HEK293 (cell line): ENCODE measurements at regions not wholly inside any gene's neighbourhood (a gene's known extent, or its start where the extent isn't known, plus 50 kb on each side); places are given as distances from the start of the nearest gene placed in this dataset.

ENCODE experiments used
- CTCF ChIA-PET: fragments of 350-600 bp; formaldehyde crosslinking; extraction: SDS; loops from one replicate; lab custom pipeline; 2021; ENCODE audit warnings: antibody characterized with exemption; lab: Yijun Ruan, JAX
- POLR2A ChIA-PET: fragments of 300-600 bp; formaldehyde crosslinking; extraction: SDS; loops from one replicate; lab custom pipeline; 2020; ENCODE audit warnings: antibody characterized with exemption, inconsistent platforms; lab: Yijun Ruan, JAX
- H3K27ac ChIP-seq: fragments of 200-500 bp; sonication (Bioruptor generic); 2 replicates; pipeline ENCODE4 v1.5.1; 2014; ENCODE audit warnings: low read depth, low read length, control low read depth, inconsistent platforms; ENCODE audit errors: extremely low read depth
- H3K36me3 ChIP-seq, 2 experiments: fragments of 200-500 bp in 1 of 2; sonication (Bioruptor generic) in 1 of 2; 1 replicate in 1 of 2; 2 replicates in 1 of 2; pipeline ENCODE4 v1.5.1; 2014 to 2017; ENCODE audit warnings: inconsistent platforms in 2 of 2, low read length in 2 of 2; ENCODE audit not compliant: control insufficient read depth in 2 of 2, insufficient read depth in 1 of 2
- H3K4me1 ChIP-seq: fragments of 200-500 bp; sonication (Bioruptor generic); 2 replicates; pipeline ENCODE4 v1.5.1; 2014; ENCODE audit warnings: mild to moderate bottlenecking, low read length, inconsistent platforms; ENCODE audit not compliant: control insufficient read depth, insufficient read depth
- H3K4me3 ChIP-seq: 2 replicates; pipeline ENCODE4 v1.5.1; 2011; ENCODE audit warnings: low read depth, mild to moderate bottlenecking, control low read depth, low read length, moderate library complexity
- H3K9me3 ChIP-seq: fragments of 200-500 bp; sonication (Bioruptor generic); 2 replicates; pipeline ENCODE4 v1.5.1; 2014; ENCODE audit warnings: low read depth, low read length, inconsistent platforms; ENCODE audit not compliant: control insufficient read depth, insufficient read depth
- BCL11A ChIP-seq: fragments of 450-650 bp; formaldehyde crosslinking; IDR thresholded peaks from 2 replicates; pipeline ENCODE4 v1.5.1; 2016; ENCODE audit warnings: low read depth, missing biosample characterization, missing genetic modification characterization
- KLF17 ChIP-seq: fragments of 450-650 bp; formaldehyde crosslinking; IDR thresholded peaks from 2 replicates; pipeline ENCODE4 v1.5.1; 2016; ENCODE audit warnings: missing biosample characterization, missing genetic modification characterization
- MZF1 ChIP-seq: fragments of 450-650 bp; formaldehyde crosslinking; IDR thresholded peaks from 2 replicates; pipeline ENCODE4 v1.5.1; 2017; ENCODE audit warnings: missing biosample characterization, missing genetic modification characterization, borderline replicate concordance
- PRDM1 ChIP-seq: fragments of 450-650 bp; formaldehyde crosslinking; IDR thresholded peaks from 2 replicates; pipeline ENCODE4; 2016; ENCODE audit warnings: missing biosample characterization, missing genetic modification characterization
- TRIM28 ChIP-seq: IDR thresholded peaks from 2 replicates; pipeline ENCODE4 v1.6.1; 2011; ENCODE audit warnings: low read length, control low read depth, borderline replicate concordance
- ZBTB7A ChIP-seq: fragments of 450-650 bp; formaldehyde crosslinking; IDR thresholded peaks from 2 replicates; pipeline ENCODE4 v1.5.1; 2016; ENCODE audit warnings: low read depth, missing biosample characterization, missing genetic modification characterization
- ZBTB8A ChIP-seq: fragments of 450-650 bp; formaldehyde crosslinking; IDR thresholded peaks from 2 replicates; pipeline ENCODE4 v1.5.1; 2016; ENCODE audit warnings: missing biosample characterization, missing genetic modification characterization
- ZEB2 ChIP-seq: fragments of 450-650 bp; formaldehyde crosslinking; IDR thresholded peaks from 2 replicates; pipeline ENCODE4 v1.5.1; 2016; ENCODE audit warnings: missing biosample characterization, missing genetic modification characterization
- ZFP37 ChIP-seq: fragments of 450-650 bp; formaldehyde crosslinking; IDR thresholded peaks from 2 replicates; pipeline ENCODE4 v1.5.1; 2016; ENCODE audit warnings: missing biosample characterization, missing genetic modification characterization
- ZNF132 ChIP-seq: fragments of 450-650 bp; formaldehyde crosslinking; IDR thresholded peaks from 2 replicates; pipeline ENCODE4 v1.5.1; 2017; ENCODE audit warnings: missing biosample characterization, missing genetic modification characterization, borderline replicate concordance
- ZNF146 ChIP-seq: fragments of 450-650 bp; formaldehyde crosslinking; IDR thresholded peaks from 2 replicates; pipeline ENCODE4 v1.5.1; 2016; ENCODE audit warnings: missing biosample characterization, missing genetic modification characterization
- ZNF214 ChIP-seq: fragments of 450-650 bp; formaldehyde crosslinking; IDR thresholded peaks from 2 replicates; pipeline ENCODE4 v1.5.1; 2017; ENCODE audit warnings: missing biosample characterization, mild to moderate bottlenecking, missing genetic modification characterization, borderline replicate concordance
- ZNF221 ChIP-seq: fragments of 450-650 bp; formaldehyde crosslinking; IDR thresholded peaks from 2 replicates; pipeline ENCODE4 v1.5.1; 2017; ENCODE audit warnings: missing biosample characterization, missing genetic modification characterization, borderline replicate concordance
- ZNF362 ChIP-seq: fragments of 450-650 bp; formaldehyde crosslinking; IDR thresholded peaks from 2 replicates; pipeline ENCODE4 v1.5.1; 2016; ENCODE audit warnings: missing biosample characterization, missing genetic modification characterization
- ZNF391 ChIP-seq: fragments of 450-650 bp; formaldehyde crosslinking; IDR thresholded peaks from 2 replicates; pipeline ENCODE4 v1.5.1; 2016; ENCODE audit warnings: low read depth, missing biosample characterization, missing genetic modification characterization, borderline replicate concordance
- ZNF404 ChIP-seq: fragments of 450-650 bp; formaldehyde crosslinking; IDR thresholded peaks from 2 replicates; pipeline ENCODE4 v1.5.1; 2017; ENCODE audit warnings: missing biosample characterization, missing genetic modification characterization
- ZNF416 ChIP-seq: fragments of 450-650 bp; formaldehyde crosslinking; IDR thresholded peaks from 2 replicates; pipeline ENCODE4 v1.5.1; 2016; ENCODE audit warnings: missing biosample characterization, missing genetic modification characterization
- ZNF426 ChIP-seq: fragments of 450-650 bp; formaldehyde crosslinking; IDR thresholded peaks from 2 replicates; pipeline ENCODE4 v1.5.1; 2017; ENCODE audit warnings: missing biosample characterization, missing genetic modification characterization, mild to moderate bottlenecking, inconsistent platforms, moderate library complexity
- ZNF654 ChIP-seq: fragments of 450-650 bp; formaldehyde crosslinking; IDR thresholded peaks from 2 replicates; pipeline ENCODE4 v1.5.1; 2016; ENCODE audit warnings: low read depth, missing biosample characterization, missing genetic modification characterization
- ZNF785 ChIP-seq: fragments of 450-650 bp; formaldehyde crosslinking; IDR thresholded peaks from 2 replicates; pipeline ENCODE4 v1.5.1; 2016; ENCODE audit warnings: missing biosample characterization, missing genetic modification characterization
- TF ChIP-seq, protein P1 (sequence below): fragments of 450-650 bp; formaldehyde crosslinking; IDR thresholded peaks from 2 replicates; pipeline ENCODE4 v1.5.1; 2016; ENCODE audit warnings: missing biosample characterization, missing genetic modification characterization
- TF ChIP-seq, protein P2 (sequence below): fragments of 450-650 bp; formaldehyde crosslinking; conservative IDR thresholded peaks from 2 replicates; pipeline ENCODE4 v1.5.1; 2016; ENCODE audit warnings: low read depth, missing biosample characterization, missing genetic modification characterization

DNA sequence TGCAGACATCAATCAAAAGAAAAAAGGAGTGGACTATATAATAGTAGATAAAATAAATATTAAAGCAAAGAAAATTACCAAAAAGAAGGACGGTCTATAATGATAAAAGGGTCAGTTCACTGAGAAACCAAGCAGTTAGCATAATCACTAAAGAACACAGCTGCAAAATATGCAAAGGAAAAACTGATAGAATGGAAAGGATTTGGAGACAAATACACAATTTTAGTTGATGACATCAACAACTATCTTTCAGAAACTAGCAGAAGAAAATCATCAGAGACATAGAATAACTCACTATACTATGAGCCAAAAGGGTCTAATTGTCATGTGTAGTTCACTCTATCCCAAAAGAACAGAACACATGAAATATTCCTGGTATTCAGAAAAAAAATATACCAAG, 316.4 kb upstream of the IGFBP3 start:
- Histone ChIP-seq H3K36me3 (no peaks in the 10 kb centered on the region), H3K9me3 (no peaks in the 10 kb centered on the region), H3K4me1 (no peaks in the 10 kb centered on the region), H3K27ac (no peak overlapping the region), H3K4me3 (no peak overlapping the region)
- POLR2A ChIA-PET, result no interaction called here
- CTCF ChIA-PET, result no interaction called here
- no peak for TF ChIP-seq ZNF132 (tag by site-specific recombination)
- TF ChIP-seq PRDM1 (tag by site-specific recombination), result no peak
- no peak for TF ChIP-seq ZEB2 (tag by site-specific recombination)

DNA sequence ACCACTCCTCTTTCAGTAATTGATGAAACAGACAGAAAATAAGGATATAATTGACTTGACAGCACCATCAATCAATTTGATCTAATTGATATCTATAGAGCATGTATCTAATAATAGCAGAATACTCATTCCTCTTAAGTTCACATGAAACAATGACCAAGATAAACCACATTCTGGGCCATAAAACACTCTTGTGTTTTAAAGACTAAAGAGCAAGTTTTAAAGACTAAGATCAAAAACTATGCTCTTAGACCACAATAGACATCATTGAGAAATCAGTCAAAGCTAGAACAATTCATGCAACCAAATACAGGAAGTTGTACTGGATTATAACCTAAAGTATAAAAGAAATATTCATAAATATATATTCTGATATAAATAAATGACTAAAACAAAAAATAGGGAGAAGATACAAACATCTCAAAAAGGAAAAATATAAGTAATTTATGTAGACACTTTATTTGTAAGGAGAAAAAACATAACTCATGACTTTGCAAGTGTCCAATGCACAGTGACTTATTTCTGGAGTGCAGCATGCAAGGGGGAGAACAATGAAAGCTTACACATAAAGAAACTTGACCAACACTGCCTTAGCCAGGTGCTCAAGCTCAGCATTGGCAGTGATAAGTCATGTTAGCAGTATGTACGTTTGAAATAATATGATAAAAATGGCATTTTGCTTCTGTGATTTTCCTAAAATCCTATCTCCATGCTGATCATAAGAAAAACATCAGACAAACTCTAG, 312.7 kb upstream of the IGFBP3 start:
- TF ChIP-seq MZF1 (no peak), TRIM28 (no peak), PRDM1 (tag by site-specific recombination) (no peak), ZBTB7A (tag by site-specific recombination) (no peak), ZFP37 (tag by site-specific recombination) (no peak), ZNF404 (tag by site-specific recombination) (no peak), KLF17 (tag by site-specific recombination) (no peak), ZNF214 (tag by site-specific recombination) (no peak), ZNF221 (tag by site-specific recombination) (no peak), BCL11A (tag by site-specific recombination) (no peak), ZNF146 (tag by site-specific recombination) (no peak), ZNF416 (no peak), ZNF426 (tag by site-specific recombination) (no peak), ZNF391 (tag by site-specific recombination) (no peak), ZNF362 (tag by site-specific recombination) (no peak), ZBTB8A (tag by site-specific recombination) (no peak), ZNF654 (tag by site-specific recombination) (no peak), ZNF785 (tag by site-specific recombination) (no peak)
- TF ChIP-seq, protein P1, sequence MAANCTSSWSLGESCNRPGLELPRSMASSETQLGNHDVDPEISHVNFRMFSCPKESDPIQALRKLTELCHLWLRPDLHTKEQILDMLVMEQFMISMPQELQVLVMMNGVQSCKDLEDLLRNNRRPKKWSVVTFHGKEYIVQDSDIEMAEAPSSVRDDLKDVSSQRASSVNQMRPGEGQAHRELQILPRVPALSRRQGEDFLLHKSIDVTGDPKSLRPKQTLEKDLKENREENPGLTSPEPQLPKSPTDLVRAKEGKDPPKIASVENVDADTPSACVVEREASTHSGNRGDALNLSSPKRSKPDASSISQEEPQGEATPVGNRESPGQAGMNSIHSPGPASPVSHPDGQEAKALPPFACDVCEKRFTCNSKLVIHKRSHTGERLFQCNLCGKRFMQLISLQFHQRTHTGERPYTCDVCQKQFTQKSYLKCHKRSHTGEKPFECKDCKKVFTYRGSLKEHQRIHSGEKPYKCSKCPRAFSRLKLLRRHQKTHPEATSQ (tag by site-specific recombination), result no peak
- TF ChIP-seq, protein P2, sequence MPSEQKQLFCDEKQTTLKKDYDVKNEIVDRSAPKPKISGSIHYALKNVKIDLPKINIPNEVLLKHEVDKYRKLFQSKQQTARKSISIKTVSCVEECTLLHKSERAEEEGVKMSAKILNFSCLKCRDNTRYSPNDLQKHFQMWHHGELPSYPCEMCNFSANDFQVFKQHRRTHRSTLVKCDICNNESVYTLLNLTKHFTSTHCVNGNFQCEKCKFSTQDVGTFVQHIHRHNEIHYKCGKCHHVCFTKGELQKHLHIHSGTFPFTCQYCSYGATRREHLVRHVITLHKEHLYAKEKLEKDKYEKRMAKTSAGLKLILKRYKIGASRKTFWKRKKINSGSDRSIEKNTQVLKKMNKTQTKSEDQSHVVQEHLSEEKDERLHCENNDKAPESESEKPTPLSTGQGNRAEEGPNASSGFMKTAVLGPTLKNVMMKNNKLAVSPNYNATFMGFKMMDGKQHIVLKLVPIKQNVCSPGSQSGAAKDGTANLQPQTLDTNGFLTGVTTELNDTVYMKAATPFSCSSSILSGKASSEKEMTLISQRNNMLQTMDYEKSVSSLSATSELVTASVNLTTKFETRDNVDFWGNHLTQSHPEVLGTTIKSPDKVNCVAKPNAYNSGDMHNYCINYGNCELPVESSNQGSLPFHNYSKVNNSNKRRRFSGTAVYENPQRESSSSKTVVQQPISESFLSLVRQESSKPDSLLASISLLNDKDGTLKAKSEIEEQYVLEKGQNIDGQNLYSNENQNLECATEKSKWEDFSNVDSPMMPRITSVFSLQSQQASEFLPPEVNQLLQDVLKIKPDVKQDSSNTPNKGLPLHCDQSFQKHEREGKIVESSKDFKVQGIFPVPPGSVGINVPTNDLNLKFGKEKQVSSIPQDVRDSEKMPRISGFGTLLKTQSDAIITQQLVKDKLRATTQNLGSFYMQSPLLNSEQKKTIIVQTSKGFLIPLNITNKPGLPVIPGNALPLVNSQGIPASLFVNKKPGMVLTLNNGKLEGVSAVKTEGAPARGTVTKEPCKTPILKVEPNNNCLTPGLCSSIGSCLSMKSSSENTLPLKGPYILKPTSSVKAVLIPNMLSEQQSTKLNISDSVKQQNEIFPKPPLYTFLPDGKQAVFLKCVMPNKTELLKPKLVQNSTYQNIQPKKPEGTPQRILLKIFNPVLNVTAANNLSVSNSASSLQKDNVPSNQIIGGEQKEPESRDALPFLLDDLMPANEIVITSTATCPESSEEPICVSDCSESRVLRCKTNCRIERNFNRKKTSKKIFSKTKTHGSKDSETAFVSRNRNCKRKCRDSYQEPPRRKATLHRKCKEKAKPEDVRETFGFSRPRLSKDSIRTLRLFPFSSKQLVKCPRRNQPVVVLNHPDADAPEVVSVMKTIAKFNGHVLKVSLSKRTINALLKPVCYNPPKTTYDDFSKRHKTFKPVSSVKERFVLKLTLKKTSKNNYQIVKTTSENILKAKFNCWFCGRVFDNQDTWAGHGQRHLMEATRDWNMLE (tag by site-specific recombination), result no peak
- CTCF ChIA-PET, result no interaction called here
- H3K36me3 ChIP-seq, result no peaks in the 10 kb centered on the region
- POLR2A ChIA-PET, result no interaction called here
- H3K9me3 ChIP-seq, result no peaks in the 10 kb centered on the region
- H3K4me1 ChIP-seq, result no peaks in the 10 kb centered on the region
- H3K4me3 ChIP-seq, result no peak overlapping the region
- H3K27ac ChIP-seq, result no peak overlapping the region
